ENCODE measurements at regions not wholly inside any gene's neighbourhood (a gene's known extent, or its start where the extent isn't known, plus 50 kb on each side); places are given as distances from the start of the nearest gene placed in this dataset.
"Not testable (repeated sequence)": the region's sequence is repeated elsewhere in the genome, so short reads cannot be mapped to it uniquely, and the experiment has no call there.

DNA sequence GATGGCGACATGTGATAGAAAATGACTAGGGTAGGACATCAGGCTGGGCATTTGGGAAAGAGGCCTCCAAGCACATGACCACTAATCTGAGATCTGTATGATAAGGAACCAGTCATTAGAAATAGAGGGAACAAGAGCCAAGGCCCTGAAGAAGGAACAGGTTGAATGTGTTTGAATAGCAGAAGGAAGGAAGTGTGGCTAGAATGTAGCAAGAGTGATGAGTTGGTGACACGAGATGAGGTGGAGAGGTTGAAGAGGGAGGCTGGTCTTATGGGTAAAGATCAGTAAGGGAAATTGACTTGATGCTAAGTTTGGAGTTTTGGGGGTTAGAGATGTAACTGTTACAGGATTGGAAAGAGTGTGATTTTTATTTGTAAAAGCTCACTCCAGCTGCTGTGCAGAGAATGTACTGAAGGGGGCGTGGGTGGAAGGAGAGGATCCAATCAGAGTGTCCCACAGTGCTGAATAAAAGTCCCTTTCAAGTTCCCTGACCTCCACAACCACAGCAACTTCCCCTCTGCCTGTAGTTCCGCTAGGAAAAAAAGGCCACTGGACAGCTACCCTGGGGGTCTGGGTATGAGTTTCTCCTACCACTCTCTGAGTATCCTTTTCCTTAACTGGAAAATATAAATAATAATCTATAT, 295.0 kb downstream of the OMA1 start:
- DNase-seq: no peak

DNA sequence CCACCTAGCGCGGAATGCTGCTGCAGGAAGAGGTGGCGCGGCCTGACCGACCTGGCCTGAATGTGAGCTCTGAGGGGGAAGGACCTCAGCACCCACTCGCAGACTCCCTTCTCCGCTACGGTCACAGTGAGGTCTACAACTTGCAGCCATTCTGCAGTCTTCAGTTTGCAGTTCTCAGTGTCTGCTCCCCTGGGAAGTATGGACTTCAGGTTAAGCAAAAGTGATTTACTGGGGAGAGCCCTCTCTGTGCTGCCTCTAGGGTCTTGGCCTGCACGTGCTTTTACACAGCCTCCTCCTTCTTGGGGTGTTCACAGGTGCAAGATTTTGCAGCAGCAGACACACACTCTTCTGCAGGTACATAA, 296.0 kb downstream of the OMA1 start:
- no peak for DNase-seq

DNA sequence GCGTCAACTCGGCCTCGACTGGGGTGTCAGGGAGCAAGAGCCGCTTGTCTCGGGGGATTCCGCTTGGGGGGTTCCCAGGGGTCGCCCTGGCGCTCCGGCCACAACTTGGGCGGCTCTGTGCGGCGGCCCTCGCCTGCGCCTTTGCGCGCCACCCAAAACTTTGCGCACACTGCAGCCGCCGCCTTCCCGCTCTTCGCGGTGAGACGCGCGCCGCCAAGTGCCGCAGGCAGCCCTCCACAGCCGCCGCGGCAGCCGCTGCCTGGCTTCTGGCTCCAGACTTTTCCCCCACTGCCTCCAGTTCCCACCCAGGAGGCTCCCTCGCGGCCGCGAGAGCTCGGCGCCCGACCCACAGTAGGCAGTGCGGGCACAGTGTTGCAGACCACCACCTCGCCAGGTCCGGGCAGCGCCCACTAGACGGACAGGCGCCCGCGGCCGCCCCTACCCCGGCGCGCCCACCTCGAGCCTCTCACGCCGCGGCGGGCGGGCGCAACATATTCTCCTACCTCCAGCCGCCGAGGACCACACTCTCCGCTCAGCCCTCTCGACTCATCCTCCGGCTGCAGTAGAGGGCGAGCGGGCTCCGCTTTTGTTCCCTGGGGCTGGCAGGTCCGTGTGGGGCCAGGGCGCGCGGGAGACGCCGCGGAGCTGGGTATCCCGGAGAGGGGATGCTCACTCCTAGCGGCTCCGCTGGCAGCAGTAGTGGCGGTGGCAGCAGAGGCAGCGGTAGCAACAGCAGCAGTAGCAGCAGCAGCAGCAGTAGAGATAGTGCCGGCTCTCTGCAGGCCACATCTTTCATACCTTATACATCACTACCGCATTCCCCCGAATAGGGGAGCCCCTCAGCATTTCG, 296.6 kb downstream of the OMA1 start:
- DNase-seq: peak; percentile 53

DNA sequence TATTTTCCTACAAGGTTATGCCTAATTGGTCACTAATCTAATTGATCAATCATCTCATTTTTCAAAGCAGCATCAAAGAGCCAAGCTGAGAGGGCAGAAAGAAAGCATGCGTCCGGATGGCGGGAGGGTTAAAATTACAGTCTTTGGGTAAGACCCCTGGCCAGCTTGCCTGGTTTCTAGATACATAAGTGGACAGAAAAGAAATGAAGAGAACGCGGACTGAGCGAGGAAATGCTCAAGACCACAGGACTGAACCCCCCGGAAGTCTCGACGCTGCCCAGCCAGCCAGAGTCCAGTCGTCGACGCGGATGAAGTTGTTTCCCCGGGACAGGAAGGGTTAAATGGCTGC, 297.2 kb downstream of the OMA1 start:
- DNase-seq: no peak

DNA sequence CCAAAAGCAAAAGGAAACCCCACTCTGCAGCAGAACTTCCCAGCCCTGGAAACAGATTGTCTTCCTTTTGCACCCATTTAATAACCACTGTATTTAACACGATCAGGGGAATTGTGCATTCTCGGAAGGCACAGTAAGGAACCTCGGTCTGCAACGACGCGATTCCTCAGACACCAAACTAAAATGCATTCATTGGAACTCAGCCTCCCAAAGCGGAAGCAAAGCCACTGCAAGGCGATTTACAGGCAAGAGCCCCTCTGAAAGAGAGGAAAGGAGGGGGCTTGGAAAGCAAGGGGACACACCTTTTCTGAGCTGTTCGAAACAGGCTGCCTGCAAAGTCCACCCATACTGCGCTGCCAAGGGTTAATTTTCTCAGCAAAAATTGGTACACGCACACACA, 297.7 kb downstream of the OMA1 start:
- no peak for DNase-seq

DNA sequence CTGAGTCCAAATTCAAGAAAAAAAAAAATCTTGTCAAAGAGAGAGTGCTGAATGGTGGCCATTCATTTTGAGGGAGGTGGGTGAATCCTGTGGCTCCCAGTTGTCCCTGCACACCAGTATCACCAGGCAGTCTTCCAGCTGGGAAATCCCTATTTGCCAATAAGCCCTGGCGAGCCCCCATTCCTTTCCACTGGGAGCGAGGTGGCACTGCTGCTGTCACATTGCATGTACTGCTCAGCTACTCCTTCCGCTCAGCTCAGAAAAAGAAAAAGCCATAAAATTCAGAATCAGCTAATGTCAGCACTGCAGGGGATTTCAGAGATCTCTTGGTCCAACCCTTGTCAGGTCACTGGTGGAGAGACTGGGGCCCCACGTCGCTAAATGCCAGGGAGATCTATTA, 298.5 kb downstream of the OMA1 start:
- no peak for DNase-seq

DNA sequence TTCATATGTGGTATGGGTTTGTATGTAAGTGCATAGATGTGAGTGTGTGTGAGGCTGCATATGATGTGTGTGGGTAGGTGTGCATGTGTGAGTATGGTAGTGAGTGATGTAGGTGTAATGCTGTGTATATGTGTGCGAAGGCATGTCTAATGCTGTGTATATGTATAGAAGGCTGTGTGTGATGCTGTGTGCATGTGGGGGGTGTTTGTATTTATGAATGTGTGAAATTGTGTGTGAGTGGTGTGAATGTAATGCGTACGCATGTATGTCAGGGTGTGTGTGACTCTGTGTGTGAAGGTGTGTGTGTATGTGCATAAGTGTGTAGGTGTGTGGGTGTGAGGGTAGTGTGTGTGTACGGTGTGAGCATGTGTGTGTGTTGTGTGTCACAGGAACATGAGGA, 300.0 kb downstream of the OMA1 start:
- no peak for DNase-seq

DNA sequence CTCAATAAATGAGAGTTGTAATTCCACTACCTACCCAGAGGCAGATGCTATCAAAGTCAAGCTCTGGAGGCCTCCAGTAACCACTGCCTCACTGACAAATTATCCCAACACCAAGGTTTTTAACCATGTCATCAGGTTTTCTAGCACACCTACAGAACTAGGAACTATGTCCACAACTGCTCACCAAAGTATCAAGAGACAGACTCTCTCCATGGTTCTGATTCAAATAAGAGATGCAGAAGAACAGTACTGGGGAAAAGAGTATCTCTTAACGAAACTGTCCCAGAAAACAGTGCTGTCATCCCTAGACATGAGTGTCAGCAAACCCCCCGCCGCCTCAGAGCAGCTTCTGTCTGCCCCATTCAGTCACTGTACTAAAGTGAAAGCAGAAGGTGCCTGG, 301.7 kb downstream of the OMA1 start:
- no peak for DNase-seq

DNA sequence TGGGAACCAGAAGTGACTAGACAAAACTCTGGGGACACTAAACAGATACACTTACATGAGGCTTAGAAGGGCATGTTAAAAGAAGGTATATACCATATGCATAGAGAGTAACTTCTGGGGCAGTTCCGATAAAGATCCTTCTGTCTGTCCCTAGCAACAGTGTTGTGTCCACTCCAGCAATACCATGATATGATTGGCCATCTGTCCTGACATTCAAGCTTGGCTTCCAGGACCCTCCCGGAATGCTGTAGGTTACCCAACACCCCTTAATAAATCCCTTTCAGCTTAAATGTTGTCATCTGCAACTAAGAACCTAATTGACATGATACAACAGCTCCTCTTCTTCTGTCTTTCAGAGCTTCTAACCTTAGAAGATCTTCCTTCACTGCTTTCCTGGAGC, 307.7 kb downstream of the OMA1 start:
- no peak for DNase-seq

DNA sequence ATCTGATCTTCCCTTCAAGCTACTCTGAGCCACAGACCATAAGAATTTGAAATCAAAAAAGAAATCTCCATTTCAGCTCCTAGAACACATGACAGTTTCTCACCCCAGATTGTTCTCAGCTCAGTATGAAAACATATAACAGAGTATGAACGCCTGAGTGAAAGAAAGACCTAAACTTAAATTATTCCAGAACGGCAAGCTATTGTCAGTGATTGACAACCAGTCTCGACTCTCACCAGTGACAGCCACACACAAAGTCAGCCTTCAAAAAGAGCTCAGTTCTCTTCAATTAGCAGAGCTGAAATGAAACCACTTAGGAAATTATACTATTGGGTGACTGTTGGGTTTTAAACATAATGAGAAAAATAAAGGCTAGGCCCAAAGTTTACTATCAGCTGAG, 312.8 kb downstream of the OMA1 start:
- DNase-seq: no peak

DNA sequence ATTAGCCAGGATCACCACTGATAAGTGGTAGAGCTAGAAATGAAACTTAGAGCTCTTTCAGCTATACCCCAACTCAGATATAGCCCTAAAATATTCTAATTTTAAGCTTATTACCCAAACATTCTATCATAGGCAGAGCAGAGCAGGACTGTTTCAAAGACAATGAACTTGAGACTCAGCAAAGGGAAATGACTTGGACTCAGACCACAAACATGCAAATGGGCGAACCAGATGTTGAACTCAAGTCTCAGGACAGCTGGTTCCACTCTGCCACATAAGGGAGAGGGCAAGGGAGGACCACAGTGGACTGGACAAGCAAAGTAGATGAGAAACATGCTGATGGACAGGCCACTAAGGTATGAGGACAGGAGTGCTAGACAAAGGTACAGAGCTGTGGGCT, 315.3 kb downstream of the OMA1 start:
- DNase-seq: no peak

DNA sequence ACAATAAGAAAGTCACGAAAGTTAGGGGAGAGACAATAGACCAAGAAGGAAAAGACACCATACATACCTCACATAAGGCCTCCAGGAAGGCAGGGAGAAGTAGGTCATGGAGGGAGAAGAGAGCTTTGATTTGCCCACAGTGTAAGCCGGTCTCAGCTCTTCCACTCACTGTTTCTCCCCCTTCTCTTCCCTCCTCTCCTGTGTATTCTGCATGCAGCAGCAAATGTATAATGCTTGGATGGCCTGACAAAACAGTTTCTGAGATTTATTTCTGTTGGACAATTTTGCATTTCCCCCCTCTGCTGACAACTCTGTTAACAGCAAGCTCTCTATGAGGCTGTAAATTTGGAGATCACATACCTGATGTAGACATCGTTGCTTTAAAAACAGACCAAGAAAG, 318.9 kb downstream of the OMA1 start:
- DNase-seq: no peak

DNA sequence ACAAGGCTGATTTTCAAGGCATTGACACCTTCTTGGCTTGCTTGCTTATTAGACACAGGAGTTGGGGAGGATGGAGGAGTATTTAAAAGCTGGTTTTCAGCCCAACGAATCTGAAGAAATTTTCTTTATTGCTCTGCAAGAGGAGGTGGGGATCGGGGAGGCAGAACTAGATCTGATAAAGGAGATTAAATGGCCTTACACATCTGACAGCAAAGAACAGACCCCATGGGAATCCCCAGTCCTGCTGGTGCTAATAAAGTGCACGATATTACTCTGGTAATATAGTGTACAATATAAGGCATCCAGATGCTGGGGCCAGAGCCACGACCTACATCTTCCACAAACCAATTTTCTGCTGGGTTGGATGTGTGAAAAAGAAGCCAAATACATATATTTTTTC, 323.0 kb downstream of the OMA1 start:
- no peak for DNase-seq

DNA sequence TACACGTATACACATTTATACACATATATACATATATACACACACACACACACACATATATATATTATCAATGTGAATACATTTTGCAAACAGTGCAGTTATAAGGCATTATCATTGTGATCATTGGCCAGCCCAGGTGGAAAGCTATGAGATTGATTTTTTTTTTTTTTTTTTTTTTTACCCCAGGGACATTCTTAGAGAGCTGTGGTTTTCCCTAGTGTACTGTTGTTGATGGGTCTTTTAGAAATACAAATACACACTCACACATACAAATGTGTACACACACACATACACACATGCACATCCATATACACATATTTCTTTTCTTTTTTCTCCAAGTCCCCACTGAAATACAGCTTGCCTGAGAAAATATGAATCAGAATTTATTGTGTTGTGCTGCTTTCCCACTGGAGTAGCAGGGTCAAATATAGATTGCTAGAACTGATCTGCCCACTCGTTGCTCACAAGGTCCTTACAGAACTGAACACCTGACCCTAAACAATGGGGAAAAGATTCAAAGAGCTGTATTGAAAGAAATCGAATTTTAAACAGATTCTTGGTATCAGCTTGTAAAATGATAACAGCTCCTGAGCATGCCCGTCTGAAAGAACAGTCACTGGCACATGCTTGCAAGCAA, 325.6 kb downstream of the OMA1 start:
- no peak for DNase-seq

DNA sequence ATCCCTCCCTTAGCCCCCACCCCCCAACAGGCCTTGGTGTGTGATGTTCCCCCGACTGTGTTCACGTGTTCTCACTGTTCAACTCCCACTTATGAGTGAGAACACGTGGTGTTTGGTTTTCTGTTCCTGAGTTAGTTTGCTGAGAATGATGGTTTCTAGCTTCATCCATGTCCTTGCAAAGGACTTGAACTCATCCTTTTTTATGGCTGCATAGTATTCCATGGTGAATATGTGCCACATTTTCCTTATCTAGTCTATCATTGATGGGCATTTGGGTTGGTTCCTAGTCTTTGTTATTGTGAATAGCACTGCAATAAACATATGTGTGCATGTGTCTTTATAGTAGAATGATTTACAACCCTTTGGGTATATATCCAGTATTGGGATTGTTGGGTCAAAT, 330.4 kb downstream of the OMA1 start:
- DNase-seq: not testable (repeated sequence)

DNA sequence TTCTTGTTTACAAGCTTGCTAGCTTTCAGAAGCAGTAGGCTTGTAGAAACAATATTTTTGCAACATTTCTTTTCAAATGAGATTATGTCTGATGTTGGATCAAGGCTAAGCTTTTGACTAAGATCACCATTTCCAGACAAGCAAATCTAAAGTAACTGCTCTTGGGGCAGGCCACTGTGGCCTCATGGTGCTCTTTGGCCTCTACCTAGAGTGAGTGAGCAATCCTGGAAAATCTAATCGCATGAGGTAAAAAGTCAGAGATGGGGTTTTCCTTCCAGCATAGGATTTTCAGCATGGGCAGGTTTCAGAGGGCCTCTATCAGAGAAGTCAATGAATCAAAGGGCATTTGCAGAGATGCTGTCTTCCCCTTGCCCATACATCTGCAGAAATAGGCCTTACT, 331.9 kb downstream of the OMA1 start:
- no peak for DNase-seq

DNA sequence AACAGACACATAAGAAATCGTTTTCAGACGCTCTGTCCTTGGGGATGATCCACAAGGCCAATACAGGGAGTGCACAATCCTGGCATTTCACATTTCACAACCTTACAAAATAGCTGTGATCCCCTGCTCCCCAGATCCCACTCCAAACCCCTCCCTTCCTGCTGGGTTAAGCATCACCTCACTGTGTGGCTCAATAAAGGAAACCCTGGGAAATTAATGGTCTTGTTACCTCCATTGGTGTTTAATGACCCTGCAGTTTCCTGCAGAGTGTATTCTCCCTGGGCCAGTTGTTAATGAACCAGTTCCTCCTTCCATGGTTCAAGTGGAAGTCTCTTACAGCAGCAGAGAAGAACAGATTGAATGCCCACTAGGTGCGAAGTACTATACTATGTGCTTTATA, 334.7 kb downstream of the OMA1 start:
- no peak for DNase-seq

DNA sequence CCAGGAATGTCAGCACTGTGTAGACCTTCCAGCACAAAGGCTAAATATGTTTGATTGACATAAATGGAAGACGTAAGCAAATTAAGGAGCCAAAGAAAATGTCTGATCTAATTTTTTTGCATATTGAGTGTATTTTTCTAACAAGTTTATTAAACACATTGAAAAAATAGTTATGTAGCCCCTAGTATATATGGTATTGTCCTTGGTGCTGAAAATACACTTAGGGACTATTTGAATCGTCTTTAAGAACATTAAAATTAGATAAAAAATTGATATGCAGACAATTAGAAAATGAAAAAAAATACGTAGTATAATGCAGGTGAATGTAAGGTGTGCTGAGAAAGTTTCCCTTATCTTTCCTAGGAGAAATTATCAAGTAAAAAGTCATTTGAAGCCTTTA, 337.0 kb downstream of the OMA1 start:
- no peak for DNase-seq

DNA sequence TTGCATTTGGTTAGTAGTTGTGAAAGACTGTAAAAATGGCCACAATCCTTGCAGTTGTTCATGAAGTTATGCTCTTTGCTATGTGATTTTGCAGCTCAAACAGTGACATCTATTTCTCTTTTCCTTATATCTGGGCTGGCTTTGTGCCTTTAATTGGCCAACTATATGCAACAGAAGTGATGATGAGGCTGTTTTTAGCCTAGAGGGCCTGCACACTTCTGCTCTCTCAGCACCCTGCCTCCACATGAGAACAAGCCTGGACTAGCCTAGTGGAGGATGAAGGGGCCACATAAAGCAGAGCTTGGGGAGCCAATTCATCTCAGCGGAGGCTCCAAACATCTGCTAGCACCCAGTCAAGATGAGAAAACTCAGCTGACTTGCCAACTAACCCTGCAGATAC, 339.8 kb downstream of the OMA1 start:
- DNase-seq: no peak

DNA sequence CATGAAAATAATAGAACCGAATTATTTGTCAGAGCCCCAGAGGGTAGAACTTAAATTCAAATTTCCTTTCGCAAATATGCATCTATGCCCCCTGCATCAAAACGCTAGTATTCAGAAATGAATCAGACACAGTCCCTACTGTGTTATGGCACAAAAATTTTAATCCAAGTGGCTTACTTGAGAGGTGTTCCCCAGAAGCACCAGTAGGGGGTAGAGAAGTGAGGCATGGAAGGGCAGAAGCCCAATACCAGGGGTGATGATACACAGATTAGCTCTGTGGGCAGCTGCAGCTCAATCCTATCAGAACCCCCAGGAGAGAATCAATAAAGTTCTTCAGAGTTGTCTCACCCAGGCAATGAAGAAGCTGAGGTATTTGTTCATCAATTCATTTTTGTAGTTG, 342.2 kb downstream of the OMA1 start:
- DNase-seq: no peak

DNA sequence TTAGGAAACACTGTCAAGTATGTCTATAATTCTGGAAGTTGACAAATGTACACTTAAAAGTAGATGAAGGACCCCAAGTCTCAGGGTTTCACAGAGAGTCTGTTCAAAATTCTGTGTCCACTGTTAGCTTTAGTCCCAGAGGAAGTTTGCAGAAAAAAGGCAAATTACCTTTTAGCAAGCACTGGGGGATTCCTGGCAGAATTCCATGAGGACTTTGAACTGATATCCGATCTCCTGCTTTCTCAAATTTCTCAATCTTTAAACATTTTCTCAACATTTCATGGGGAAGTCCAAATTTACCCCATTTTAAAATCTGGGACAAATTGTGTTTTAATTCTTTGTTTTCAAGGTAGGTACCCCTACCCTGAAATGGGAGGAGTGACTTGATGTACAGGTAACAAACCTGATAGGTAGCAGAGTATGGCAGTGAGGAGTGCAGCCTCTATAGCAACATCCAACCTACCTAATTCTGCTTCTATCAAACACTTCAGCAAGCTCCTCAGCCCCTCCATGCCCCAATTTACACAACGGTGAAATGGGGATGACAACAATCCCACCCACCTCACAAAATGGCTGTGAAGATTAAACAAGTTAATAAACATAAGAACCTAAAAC, 344.9 kb downstream of the OMA1 start:
- DNase-seq: no peak

DNA sequence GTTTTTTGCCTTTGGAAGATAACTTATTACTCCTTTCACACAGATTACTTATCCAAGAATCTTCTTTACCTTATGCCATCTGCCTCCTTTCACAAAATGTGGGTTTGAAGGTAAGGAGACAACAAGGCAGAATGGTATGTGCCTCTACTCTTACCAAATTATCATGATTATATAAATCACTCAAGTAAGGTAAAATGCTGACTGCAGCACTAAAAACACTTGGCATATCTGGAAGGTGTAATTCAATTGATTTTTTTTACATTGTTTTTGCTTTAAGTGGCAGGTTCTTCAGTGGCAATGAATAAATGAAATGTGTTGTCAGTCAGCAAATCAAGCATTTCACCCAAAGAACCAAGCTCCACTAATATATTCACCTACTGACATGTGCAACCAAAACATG, 346.1 kb downstream of the OMA1 start:
- no peak for DNase-seq

DNA sequence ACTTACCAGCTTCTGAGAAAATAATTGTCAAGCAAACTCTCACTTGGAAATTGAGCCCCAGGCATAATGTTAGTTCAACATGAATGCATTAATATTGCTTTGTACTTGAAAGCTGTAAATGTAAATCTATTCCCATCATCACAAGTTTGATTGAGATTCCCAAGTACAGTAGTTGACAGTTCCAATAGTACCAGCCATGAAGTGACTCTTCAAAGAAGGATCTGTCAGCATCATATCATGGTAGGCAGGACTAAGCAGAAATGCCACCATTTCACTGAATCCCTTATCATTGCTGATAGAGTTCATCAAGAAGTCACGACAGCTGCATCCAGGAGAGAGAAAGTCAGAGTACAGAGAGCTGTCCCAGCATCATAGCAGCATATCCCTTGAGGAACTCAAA, 348.7 kb downstream of the OMA1 start:
- no peak for DNase-seq
